ENCODE measurements at regions not wholly inside any gene's neighbourhood (a gene's known extent, or its start where the extent isn't known, plus 50 kb on each side); places are given as distances from the start of the nearest gene placed in this dataset.
"Not testable (repeated sequence)": the region's sequence is repeated elsewhere in the genome, so short reads cannot be mapped to it uniquely, and the experiment has no call there.

GRCh38 chr2:82752396-82752795 is 1706.7 kb downstream of the SUCLG1 start:
- Histone ChIP-seq H3K27me3 (no peaks in the 10 kb centered on the region), H3K4me1 (no peaks in the 10 kb centered on the region)

GRCh38 chr2:82748653-82749052 is 1710.4 kb downstream of the SUCLG1 start:
- Histone ChIP-seq H3K27ac (no peak overlapping the region), H3K4me1 (no peaks in the 10 kb centered on the region), H3K9ac (ENCODE audit: low read depth in 2 of 2, low read length in 2 of 2) (no peak overlapping the region), H3K4me3 (no peak overlapping the region), H3K27me3 (no peaks in the 10 kb centered on the region), H3K9me3 (no peaks in the 10 kb centered on the region), H3K36me3 (no peaks in the 10 kb centered on the region)
- TF ChIP-seq CTCF (IDR thresholded peaks at IDR 0.05) = no peak
- intact Hi-C loops (cut with DNase I) = no loop called here
- no peak for DNase-seq

More at GRCh38 chr2:82752396-82752795, 1706.7 kb downstream of the SUCLG1 start:
- Histone ChIP-seq H3K4me3 (no peak overlapping the region), H3K27ac (no peak overlapping the region), H3K9ac (ENCODE audit: low read depth in 2 of 2, low read length in 2 of 2) (no peak overlapping the region), H3K36me3 (no peaks in the 10 kb centered on the region), H3K9me3 (no peaks in the 10 kb centered on the region)
- no peak for TF ChIP-seq CTCF (IDR thresholded peaks at IDR 0.05)
- intact Hi-C loops (cut with DNase I) = no loop called here
- DNase-seq = no peak

GRCh38 chr2:82740527-82740926 is 1718.6 kb downstream of the SUCLG1 start:
- Histone ChIP-seq H3K9ac (ENCODE audit: low read depth in 2 of 2, low read length in 2 of 2) (no peak overlapping the region), H3K9me3 (no peaks in the 10 kb centered on the region), H3K36me3 (no peaks in the 10 kb centered on the region), H3K4me3 (no peak overlapping the region), H3K27me3 (no peaks in the 10 kb centered on the region), H3K27ac (no peak overlapping the region), H3K4me1 (no peaks in the 10 kb centered on the region)
- intact Hi-C loops (cut with DNase I) = no loop called here
- no peak for TF ChIP-seq CTCF (IDR thresholded peaks at IDR 0.05)
- DNase-seq = no peak

GRCh38 chr2:82737965-82738364 is 1721.1 kb downstream of the SUCLG1 start:
- DNase-seq; H3K27me3 ChIP-seq; H3K9me3 ChIP-seq; H3K36me3 ChIP-seq; H3K27ac ChIP-seq; H3K4me1 ChIP-seq; H3K9ac ChIP-seq (ENCODE audit: low read depth in 2 of 2, low read length in 2 of 2); intact Hi-C loops (cut with DNase I); H3K4me3 ChIP-seq: not testable (repeated sequence)

- Histone ChIP-seq H3K9me3 (no peaks in the 10 kb centered on the region), H3K4me3 (no peak overlapping the region), H3K27ac (no peak overlapping the region), H3K27me3 (no peaks in the 10 kb centered on the region), H3K4me1 (no peaks in the 10 kb centered on the region), H3K36me3 (no peaks in the 10 kb centered on the region), H3K9ac (ENCODE audit: low read depth in 2 of 2, low read length in 2 of 2) (no peak overlapping the region)
- DNase-seq = no peak
- TF ChIP-seq CTCF (IDR thresholded peaks at IDR 0.05) = no peak
- intact Hi-C loops (cut with DNase I) = no loop called here
These were observed 1723.7 kb downstream of the SUCLG1 start for GRCh38 chr2:82735336-82735735.

- H3K4me1 ChIP-seq = no peaks in the 10 kb centered on the region
- H3K9ac ChIP-seq (ENCODE audit: low read depth in 2 of 2, low read length in 2 of 2) = no peak overlapping the region
- no peak overlapping the region for H3K4me3 ChIP-seq
- intact Hi-C loops (cut with DNase I) = no loop called here
- H3K27ac ChIP-seq = no peak overlapping the region
- H3K27me3 ChIP-seq = no peaks in the 10 kb centered on the region
- H3K9me3 ChIP-seq = no peaks in the 10 kb centered on the region
- no peaks in the 10 kb centered on the region for H3K36me3 ChIP-seq
- TF ChIP-seq CTCF (IDR thresholded peaks at IDR 0.05) = no peak
- no peak for DNase-seq
These were observed 1727.3 kb downstream of the SUCLG1 start for GRCh38 chr2:82731824-82732223.
